ENCODE measurements at regions not wholly inside any gene's neighbourhood (a gene's known extent, or its start where the extent isn't known, plus 50 kb on each side); places are given as distances from the start of the nearest gene placed in this dataset.
"Not testable (repeated sequence)": the region's sequence is repeated elsewhere in the genome, so short reads cannot be mapped to it uniquely, and the experiment has no call there.

GRCh38 chr7:14973712-14974428, 71.3 kb upstream of the DGKB start:
- no peak for DNase-seq (ENCODE audit: low read depth in 3 of 3, low spot score in 2 of 3)

DNA sequence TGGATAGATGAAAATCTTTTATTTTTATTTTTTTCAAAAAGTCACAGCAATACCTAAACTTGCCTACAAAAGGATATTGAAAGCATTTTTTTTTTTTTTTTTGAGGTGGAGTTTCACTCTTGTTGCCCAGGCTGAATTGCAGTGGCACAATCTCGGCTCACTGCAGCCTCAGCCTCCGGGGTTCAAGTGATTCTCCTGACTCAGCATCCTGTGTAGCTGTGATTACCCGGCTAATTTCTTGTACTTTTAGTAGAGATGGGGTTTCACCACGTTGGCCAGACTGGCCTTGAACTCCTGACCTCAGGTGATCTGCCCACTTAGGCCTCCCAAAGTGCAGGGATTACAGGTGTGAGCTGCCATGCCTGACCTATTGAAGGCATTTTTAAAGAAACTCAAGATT, 69.1 kb upstream of the DGKB start:
- DNase-seq (ENCODE audit: low read depth in 3 of 3, low spot score in 2 of 3), result not testable (repeated sequence)

DNA sequence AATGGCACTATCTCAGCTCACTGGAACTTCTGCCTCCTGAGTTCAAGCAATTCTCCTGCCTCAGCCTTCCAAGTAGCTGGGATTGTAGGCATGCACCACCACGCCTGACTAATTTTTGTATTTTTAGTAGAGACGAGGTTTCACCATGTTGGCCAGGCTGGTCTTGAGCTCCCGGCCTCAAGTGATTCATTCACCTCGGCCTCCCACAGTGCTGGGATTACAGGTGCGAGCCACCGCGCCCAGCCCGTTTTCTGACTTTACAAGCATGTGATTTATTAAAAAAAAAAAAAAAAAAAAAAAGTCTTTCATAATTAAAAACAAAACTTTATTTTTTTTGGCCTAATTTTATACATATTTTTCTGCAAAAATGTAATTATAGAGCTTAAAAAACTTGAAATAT, 64.8 kb upstream of the DGKB start:
- not testable (repeated sequence) for DNase-seq (ENCODE audit: low read depth in 3 of 3, low spot score in 2 of 3)

- DNase-seq (ENCODE audit: low read depth in 3 of 3, low spot score in 2 of 3), result no peak
Measured at GRCh38 chr7:14962778-14963177, 60.2 kb upstream of the DGKB start.

GRCh38 chr7:14960721-14961120, 58.2 kb upstream of the DGKB start:
- no peak for DNase-seq (ENCODE audit: low read depth in 3 of 3, low spot score in 2 of 3)

- DNase-seq (ENCODE audit: low read depth in 3 of 3, low spot score in 2 of 3), result no peak
Measured at GRCh38 chr7:14959339-14959738, 56.8 kb upstream of the DGKB start.

GRCh38 chr7:14954035-14954434, 51.5 kb upstream of the DGKB start:
- no peak for DNase-seq (ENCODE audit: low read depth in 3 of 3, low spot score in 2 of 3)

All from right renal cortex interstitium (tissue), 3 donors.